Mammary epithelial cell (primary cell): ENCODE measurements at regions not wholly inside any gene's neighbourhood (a gene's known extent, or its start where the extent isn't known, plus 50 kb on each side); places are given as distances from the start of the nearest gene placed in this dataset.

ENCODE experiments used
- EZH2 ChIP-seq: IDR thresholded peaks from 2 replicates; pipeline ENCODE4 v1.6.1; 2012; ENCODE audit warnings: low read length, inconsistent platforms, borderline replicate concordance
- TF ChIP-seq, protein P1 (sequence below), 2 donors: IDR thresholded peaks in 1 of 2; conservative IDR thresholded peaks in 1 of 2; 2 replicates each; pipeline ENCODE4 v1.5.1; 2011 to 2012; ENCODE audit warnings: inconsistent platforms in 2 of 2, low read length in 2 of 2, mild to moderate bottlenecking in 2 of 2, control low read depth in 1 of 2, low read depth in 1 of 2; ENCODE audit not compliant: insufficient read depth in 1 of 2; ENCODE audit errors: extremely low read depth in 1 of 2

DNA sequence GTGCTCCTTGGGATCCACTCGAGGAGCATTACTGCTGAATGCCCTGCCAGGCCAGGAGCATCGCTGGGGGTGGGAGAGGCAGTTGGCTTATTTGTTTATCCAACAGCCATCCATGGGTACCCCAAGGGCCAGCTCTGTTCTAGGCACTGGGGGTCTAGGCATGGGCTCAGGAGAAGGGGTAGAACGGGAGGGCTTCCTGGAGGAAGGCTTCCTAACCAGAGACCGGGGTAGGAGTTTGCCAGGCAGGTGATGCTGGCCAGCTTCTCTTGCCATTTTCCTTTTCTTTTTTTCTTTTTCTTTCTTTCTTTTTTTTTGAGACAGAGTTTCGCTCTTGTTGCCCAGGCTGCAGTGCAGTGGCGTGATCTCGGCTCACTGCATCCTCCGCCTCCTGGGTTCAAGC lies 241.0 kb downstream of the SEC14L1 start:
- TF ChIP-seq, protein P1, sequence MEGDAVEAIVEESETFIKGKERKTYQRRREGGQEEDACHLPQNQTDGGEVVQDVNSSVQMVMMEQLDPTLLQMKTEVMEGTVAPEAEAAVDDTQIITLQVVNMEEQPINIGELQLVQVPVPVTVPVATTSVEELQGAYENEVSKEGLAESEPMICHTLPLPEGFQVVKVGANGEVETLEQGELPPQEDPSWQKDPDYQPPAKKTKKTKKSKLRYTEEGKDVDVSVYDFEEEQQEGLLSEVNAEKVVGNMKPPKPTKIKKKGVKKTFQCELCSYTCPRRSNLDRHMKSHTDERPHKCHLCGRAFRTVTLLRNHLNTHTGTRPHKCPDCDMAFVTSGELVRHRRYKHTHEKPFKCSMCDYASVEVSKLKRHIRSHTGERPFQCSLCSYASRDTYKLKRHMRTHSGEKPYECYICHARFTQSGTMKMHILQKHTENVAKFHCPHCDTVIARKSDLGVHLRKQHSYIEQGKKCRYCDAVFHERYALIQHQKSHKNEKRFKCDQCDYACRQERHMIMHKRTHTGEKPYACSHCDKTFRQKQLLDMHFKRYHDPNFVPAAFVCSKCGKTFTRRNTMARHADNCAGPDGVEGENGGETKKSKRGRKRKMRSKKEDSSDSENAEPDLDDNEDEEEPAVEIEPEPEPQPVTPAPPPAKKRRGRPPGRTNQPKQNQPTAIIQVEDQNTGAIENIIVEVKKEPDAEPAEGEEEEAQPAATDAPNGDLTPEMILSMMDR (conservative IDR thresholded peaks at IDR 0.05 in 1 of 2, IDR thresholded peaks at IDR 0.05 in 1 of 2; ENCODE audit: extremely low read depth in 1 of 2, insufficient read depth in 1 of 2, low read depth in 1 of 2, low read length in 2 of 2), result no peak
- TF ChIP-seq EZH2, result no peak
